Natural killer cell treated with Interleukin-12 subunit alpha and Interleukin-12 subunit beta and Interleukin-15 and Interleukin-18, amount 100 ng/mL, for 72 hours (primary cell): ENCODE measurements at regions not wholly inside any gene's neighbourhood (a gene's known extent, or its start where the extent isn't known, plus 50 kb on each side); places are given as distances from the start of the nearest gene placed in this dataset.

Experiments
- ATAC-seq, 2 donors: fragments of 150-1000 bp; cut with Tn5 transposase in 1 of 2; sonication (Bioruptor Pico), chemical (Tn5 transposase) in 1 of 2; 2 replicates each; pipeline ENCODE4 v1.10.0; 2021
- DNase-seq: peaks from one replicate; pipeline ENCODE4 v3.0.0; 2022; ENCODE audit warnings: low spot score
- H3K27ac Mint-ChIP-seq, 2 donors: 1 replicate in 1 of 2; 2 replicates in 1 of 2; pipeline ENCODE4 v1.8.0; 2022; ENCODE audit warnings: mixed read lengths in 2 of 2, mild to moderate bottlenecking in 1 of 2, moderate library complexity in 1 of 2
- H3K27me3 Mint-ChIP-seq, 2 donors: 1 replicate in 1 of 2; 2 replicates in 1 of 2; pipeline ENCODE4 v1.8.0; 2022; ENCODE audit warnings: mixed read lengths in 2 of 2
- H3K36me3 Mint-ChIP-seq: one replicate; pipeline ENCODE4 v1.8.0; 2022; ENCODE audit warnings: mixed read lengths
- H3K4me1 Mint-ChIP-seq, 2 donors: 1 replicate in 1 of 2; 2 replicates in 1 of 2; pipeline ENCODE4 v1.8.0; 2022; ENCODE audit warnings: low read depth in 2 of 2, mixed read lengths in 2 of 2, mild to moderate bottlenecking in 1 of 2
- H3K4me3 Mint-ChIP-seq: one replicate; pipeline ENCODE4 v1.8.0; 2022; ENCODE audit warnings: mixed read lengths
- H3K9me3 Mint-ChIP-seq: 2 replicates; pipeline ENCODE4 v1.8.0; 2022; ENCODE audit warnings: mixed read lengths

GRCh38 chr5:157923765-157924164, 64.8 kb upstream of the CLINT1 start:
- H3K36me3 Mint-ChIP-seq = no peaks in the 10 kb centered on the region
- H3K27me3 Mint-ChIP-seq = peaks cover 0 to 6% of the 10 kb centered on the region in 2 donors
- no peak overlapping the region for H3K4me3 Mint-ChIP-seq
- DNase-seq = no peak
- H3K27ac Mint-ChIP-seq = no peak overlapping the region
- no peaks in the 10 kb centered on the region for H3K9me3 Mint-ChIP-seq
- H3K4me1 Mint-ChIP-seq = peaks cover 0 to 7% of the 10 kb centered on the region in 2 donors
- no peak for ATAC-seq

DNA sequence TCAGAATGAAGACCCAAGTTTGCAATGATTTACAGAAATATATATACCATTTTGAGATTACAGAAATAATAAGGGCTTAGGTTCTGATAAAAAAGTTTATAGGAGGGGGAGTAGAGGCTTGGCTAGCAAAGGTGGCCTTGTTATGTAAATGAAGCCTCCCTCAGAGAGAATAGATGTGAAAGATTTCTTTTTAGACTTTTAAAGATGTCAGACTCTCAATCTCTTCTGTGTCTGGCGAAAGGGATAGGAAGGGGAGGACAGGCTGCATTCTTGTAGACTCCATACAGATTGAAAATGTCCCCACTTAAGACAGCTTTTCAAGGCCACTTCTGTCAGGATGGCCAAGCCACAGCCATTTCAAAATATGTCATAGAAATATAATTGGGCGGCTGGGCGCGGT, 63.1 kb upstream of the CLINT1 start:
- ATAC-seq (no peak), DNase-seq (no peak)
- H3K27ac Mint-ChIP-seq = no peak overlapping the region
- H3K27me3 Mint-ChIP-seq = peaks cover 0 to 9% of the 10 kb centered on the region in 2 donors
- H3K4me1 Mint-ChIP-seq = peaks cover 0 to 12% of the 10 kb centered on the region in 2 donors
- H3K4me3 Mint-ChIP-seq = no peak overlapping the region
- no peaks in the 10 kb centered on the region for H3K9me3 Mint-ChIP-seq
- H3K36me3 Mint-ChIP-seq = no peaks in the 10 kb centered on the region

- no peak for ATAC-seq
- Mint-ChIP-seq H3K36me3 (no peaks in the 10 kb centered on the region), H3K4me1 (peaks cover 0 to 12% of the 10 kb centered on the region in 2 donors), H3K27ac (no peak overlapping the region), H3K27me3 (peaks cover 0 to 9% of the 10 kb centered on the region in 2 donors), H3K9me3 (no peaks in the 10 kb centered on the region), H3K4me3 (no peak overlapping the region)
- no peak for DNase-seq
These were observed 61.9 kb upstream of the CLINT1 start for GRCh38 chr5:157920828-157921170.

- ATAC-seq (no peak), DNase-seq (no peak)
- peaks cover 0 to 9% of the 10 kb centered on the region in 2 donors for H3K27me3 Mint-ChIP-seq
- no peaks in the 10 kb centered on the region for H3K36me3 Mint-ChIP-seq
- peaks cover 0 to 12% of the 10 kb centered on the region in 2 donors for H3K4me1 Mint-ChIP-seq
- H3K4me3 Mint-ChIP-seq = peak overlapping the region; percentile 5
- H3K9me3 Mint-ChIP-seq = no peaks in the 10 kb centered on the region
- peak overlapping the region; percentile 20 to 22 for H3K27ac Mint-ChIP-seq
These were observed 60.1 kb upstream of the CLINT1 start for GRCh38 chr5:157918811-157919742.

DNA sequence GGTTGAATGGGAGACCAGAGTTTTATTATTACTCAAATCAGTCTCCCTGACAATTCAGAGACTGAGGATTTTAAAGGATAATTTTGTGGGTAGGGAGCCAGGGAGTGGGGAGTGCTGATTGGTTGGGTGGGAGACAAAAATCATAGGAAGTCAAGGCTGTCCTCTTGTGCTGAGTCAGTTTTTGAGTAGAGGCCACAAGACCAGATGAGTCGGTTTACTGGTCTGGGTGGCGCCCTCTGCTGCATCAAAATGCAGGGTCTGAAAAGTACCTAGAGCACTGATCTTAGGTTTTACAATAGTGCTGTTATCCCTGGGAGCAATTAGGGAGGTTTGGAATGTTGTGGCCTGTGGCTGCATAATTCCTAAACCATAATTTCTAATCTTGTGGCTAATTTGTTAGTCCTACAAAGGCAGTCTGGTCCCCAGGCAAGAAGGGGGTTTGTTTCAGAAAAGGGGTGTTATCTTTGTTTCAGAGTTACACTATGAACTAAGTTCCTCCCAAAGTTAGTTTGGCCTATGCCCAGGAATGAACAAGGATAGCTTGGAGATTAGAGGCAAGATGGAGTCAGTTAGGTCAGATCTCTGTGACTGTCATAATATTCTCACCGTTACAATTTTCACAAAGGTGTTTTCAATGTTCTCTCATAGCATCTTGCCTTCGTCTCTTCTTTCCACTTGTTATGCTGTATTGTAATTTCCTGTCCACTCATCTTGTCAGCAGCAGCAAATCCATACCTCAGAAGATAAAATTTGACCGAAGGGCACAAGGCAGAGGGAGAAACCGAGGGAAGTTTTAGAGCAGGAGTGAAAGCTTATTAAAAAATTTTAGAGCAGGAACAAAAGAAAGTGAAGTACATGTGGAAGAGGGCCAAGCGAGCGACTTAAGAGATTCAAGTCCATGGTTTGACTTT, 59.2 kb upstream of the CLINT1 start:
- ATAC-seq (peak; percentile 72 to 73), DNase-seq (peak; percentile 69)
- Mint-ChIP-seq H3K4me1 (peaks cover 0 to 12% of the 10 kb centered on the region in 2 donors), H3K9me3 (no peaks in the 10 kb centered on the region), H3K36me3 (no peaks in the 10 kb centered on the region), H3K27me3 (peaks cover 0 to 9% of the 10 kb centered on the region in 2 donors), H3K27ac (no peak overlapping the region), H3K4me3 (no peak overlapping the region)

GRCh38 chr5:157917491-157917890, 58.5 kb upstream of the CLINT1 start:
- ATAC-seq (no peak), DNase-seq (no peak)
- H3K27me3 Mint-ChIP-seq = peaks cover 0 to 9% of the 10 kb centered on the region in 2 donors
- no peaks in the 10 kb centered on the region for H3K9me3 Mint-ChIP-seq
- peaks cover 0 to 12% of the 10 kb centered on the region in 2 donors for H3K4me1 Mint-ChIP-seq
- no peaks in the 10 kb centered on the region for H3K36me3 Mint-ChIP-seq
- no peak overlapping the region for H3K27ac Mint-ChIP-seq
- no peak overlapping the region for H3K4me3 Mint-ChIP-seq

- no peaks in the 10 kb centered on the region for H3K9me3 Mint-ChIP-seq
- H3K4me3 Mint-ChIP-seq = no peak overlapping the region
- ATAC-seq = no peak
- peaks cover 0 to 12% of the 10 kb centered on the region in 2 donors for H3K4me1 Mint-ChIP-seq
- H3K27ac Mint-ChIP-seq = no peak overlapping the region
- DNase-seq = no peak
- H3K36me3 Mint-ChIP-seq = no peaks in the 10 kb centered on the region
- peaks cover 0 to 9% of the 10 kb centered on the region in 2 donors for H3K27me3 Mint-ChIP-seq
These were observed 56.7 kb upstream of the CLINT1 start for GRCh38 chr5:157915638-157916037.

DNA sequence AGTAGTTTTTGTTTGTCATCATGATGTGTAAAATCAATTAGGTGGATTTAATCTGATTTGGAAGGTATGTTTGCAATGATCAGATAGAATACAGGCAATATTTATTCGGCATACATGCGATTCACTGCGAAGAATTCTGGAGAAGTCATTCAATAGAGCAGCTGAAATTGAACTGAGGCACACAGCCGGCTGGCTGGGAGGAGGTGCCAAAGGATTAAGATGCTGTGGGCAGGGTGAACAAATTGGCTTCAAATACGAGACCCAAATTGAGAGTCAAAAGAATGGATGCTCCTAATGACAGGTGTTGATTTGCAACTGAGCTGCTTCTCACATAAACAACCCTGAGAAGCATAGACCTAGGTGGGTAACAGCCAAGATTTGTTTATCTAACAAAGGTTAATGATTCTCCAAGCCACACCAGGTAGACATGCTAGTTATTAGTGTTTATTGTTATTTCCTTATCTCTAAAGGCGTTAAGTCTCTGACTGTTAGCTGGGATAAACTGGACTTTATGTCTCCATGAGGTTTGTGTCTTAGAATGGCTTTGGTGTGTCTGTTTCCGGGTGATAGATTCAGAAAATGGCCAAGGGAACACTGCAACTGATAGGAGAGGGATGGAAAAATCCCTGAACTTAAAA, 55.3 kb upstream of the CLINT1 start:
- H3K36me3 Mint-ChIP-seq = no peaks in the 10 kb centered on the region
- ATAC-seq = no peak
- peaks cover 0 to 10% of the 10 kb centered on the region in 2 donors for H3K4me1 Mint-ChIP-seq

DNA sequence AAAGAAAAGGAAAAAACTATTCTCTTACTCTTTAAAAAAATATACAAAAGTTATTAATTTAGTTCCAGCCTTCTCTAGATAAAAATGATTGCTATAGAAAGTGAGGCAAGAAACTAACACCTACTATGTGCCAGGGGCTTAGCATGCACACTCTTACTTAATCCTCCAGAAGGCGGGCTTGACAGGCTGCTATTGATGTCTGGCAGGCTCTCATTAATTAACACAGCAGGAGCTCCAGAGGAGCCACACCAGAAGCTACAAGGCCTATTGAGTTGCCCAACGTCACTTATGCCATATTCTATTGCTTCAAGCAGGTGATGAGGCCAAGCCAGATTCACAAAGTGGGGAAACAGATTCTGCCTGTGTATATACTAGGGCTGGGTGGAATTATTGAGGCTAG, 54.6 kb upstream of the CLINT1 start:
- ATAC-seq (no peak), DNase-seq (no peak)
- peaks cover 0 to 4% of the 10 kb centered on the region in 2 donors for H3K4me1 Mint-ChIP-seq
- H3K4me3 Mint-ChIP-seq = no peak overlapping the region
- H3K9me3 Mint-ChIP-seq = no peaks in the 10 kb centered on the region
- peaks cover 4 to 7% of the 10 kb centered on the region in 2 donors for H3K27me3 Mint-ChIP-seq
- H3K27ac Mint-ChIP-seq = no peak overlapping the region
- H3K36me3 Mint-ChIP-seq = no peaks in the 10 kb centered on the region

More for the DNA sequence above, 55.3 kb upstream of the CLINT1 start:
- no peaks in the 10 kb centered on the region for H3K9me3 Mint-ChIP-seq
- peaks cover 5 to 8% of the 10 kb centered on the region in 2 donors for H3K27me3 Mint-ChIP-seq
- no peak overlapping the region for H3K4me3 Mint-ChIP-seq
- no peak overlapping the region for H3K27ac Mint-ChIP-seq
- no peak for DNase-seq

GRCh38 chr5:157912621-157913325, 53.8 kb upstream of the CLINT1 start:
- peaks cover 4 to 7% of the 10 kb centered on the region in 2 donors for H3K27me3 Mint-ChIP-seq
- H3K36me3 Mint-ChIP-seq = no peaks in the 10 kb centered on the region
- no peaks in the 10 kb centered on the region for H3K9me3 Mint-ChIP-seq
- no peak overlapping the region for H3K4me3 Mint-ChIP-seq
- no peaks in the 10 kb centered on the region for H3K4me1 Mint-ChIP-seq
- no peak overlapping the region for H3K27ac Mint-ChIP-seq
- ATAC-seq (no peak), DNase-seq (no peak)

GRCh38 chr5:157911568-157911967, 52.6 kb upstream of the CLINT1 start:
- Mint-ChIP-seq H3K9me3 (no peaks in the 10 kb centered on the region), H3K4me3 (no peak overlapping the region), H3K36me3 (no peaks in the 10 kb centered on the region), H3K27ac (no peak overlapping the region), H3K4me1 (no peaks in the 10 kb centered on the region), H3K27me3 (peaks cover 4 to 7% of the 10 kb centered on the region in 2 donors)
- no peak for DNase-seq
- no peak for ATAC-seq
